Esophagus squamous epithelium (tissue), 4 donors: ENCODE measurements at regions not wholly inside any gene's neighbourhood (a gene's known extent, or its start where the extent isn't known, plus 50 kb on each side); places are given as distances from the start of the nearest gene placed in this dataset.
"Not testable (repeated sequence)": the region's sequence is repeated elsewhere in the genome, so short reads cannot be mapped to it uniquely, and the experiment has no call there.

ENCODE experiments used
- CTCF ChIP-seq, 6 experiments: fragments of 450-650 bp in 4 of 6; fragments of 200-600 bp in 2 of 6; sonication (generic) in 2 of 6; IDR thresholded peaks; one replicate each; pipeline ENCODE4 v1.5.1; 2016 to 2019; ENCODE audit warnings: antibody characterized with exemption in 6 of 6, mild to moderate bottlenecking in 4 of 6, moderate library complexity in 4 of 6
- POLR2A ChIP-seq, 4 donors: fragments of 450-650 bp; IDR thresholded peaks; one replicate each; pipeline ENCODE4 v1.6.1; 2017; ENCODE audit warnings: antibody characterized with exemption in 4 of 4, mild to moderate bottlenecking in 4 of 4, moderate library complexity in 3 of 4

GRCh38 chr15:84154314-84154713 lies 81.3 kb upstream of the GOLGA6L4 start:
- not testable (repeated sequence) for TF ChIP-seq CTCF, POLR2A (IDR thresholded peaks at IDR 0.05)
